ENCODE measurements at regions not wholly inside any gene's neighbourhood (a gene's known extent, or its start where the extent isn't known, plus 50 kb on each side); places are given as distances from the start of the nearest gene placed in this dataset.

DNA sequence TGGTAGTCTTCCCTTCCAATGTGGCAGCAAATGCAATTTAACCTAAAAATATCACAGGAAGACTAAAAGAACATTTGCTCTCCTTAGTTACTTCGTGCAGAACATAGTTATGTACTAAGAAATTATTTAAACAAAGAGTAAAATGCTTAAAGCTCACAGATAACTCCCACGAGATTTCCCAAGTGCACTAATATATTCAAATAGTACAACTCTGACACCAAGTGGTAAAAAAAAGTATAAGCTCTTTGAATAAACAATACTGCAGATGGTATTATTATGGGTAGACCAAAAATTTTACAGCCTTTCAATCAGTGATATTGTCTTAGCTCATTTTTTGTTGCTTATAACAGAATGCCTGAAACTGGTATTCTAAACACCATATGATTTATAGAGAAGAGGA is 52.8 kb upstream of the FILIP1 start:
- peak; percentile 17 for DNase-seq (ENCODE audit: low read depth)
- TF ChIP-seq, protein P1, sequence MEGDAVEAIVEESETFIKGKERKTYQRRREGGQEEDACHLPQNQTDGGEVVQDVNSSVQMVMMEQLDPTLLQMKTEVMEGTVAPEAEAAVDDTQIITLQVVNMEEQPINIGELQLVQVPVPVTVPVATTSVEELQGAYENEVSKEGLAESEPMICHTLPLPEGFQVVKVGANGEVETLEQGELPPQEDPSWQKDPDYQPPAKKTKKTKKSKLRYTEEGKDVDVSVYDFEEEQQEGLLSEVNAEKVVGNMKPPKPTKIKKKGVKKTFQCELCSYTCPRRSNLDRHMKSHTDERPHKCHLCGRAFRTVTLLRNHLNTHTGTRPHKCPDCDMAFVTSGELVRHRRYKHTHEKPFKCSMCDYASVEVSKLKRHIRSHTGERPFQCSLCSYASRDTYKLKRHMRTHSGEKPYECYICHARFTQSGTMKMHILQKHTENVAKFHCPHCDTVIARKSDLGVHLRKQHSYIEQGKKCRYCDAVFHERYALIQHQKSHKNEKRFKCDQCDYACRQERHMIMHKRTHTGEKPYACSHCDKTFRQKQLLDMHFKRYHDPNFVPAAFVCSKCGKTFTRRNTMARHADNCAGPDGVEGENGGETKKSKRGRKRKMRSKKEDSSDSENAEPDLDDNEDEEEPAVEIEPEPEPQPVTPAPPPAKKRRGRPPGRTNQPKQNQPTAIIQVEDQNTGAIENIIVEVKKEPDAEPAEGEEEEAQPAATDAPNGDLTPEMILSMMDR (IDR thresholded peaks at IDR 0.05; ENCODE audit: low read depth, low read length): no peak
- TF ChIP-seq POLR2A (IDR thresholded peaks at IDR 0.05; ENCODE audit: extremely low read depth, insufficient read length) (no peak), MYC (IDR thresholded peaks at IDR 0.05; ENCODE audit: low read depth, low read length) (no peak), MAX (IDR thresholded peaks at IDR 0.05; ENCODE audit: low read depth, low read length) (no peak)
- H3K4me3 ChIP-seq (ENCODE audit: low read depth, low read length): no peak overlapping the region

- TF ChIP-seq, protein P1 (IDR thresholded peaks at IDR 0.05; ENCODE audit: low read depth, low read length): no peak
- TF ChIP-seq MYC (IDR thresholded peaks at IDR 0.05; ENCODE audit: low read depth, low read length) (no peak), POLR2A (IDR thresholded peaks at IDR 0.05; ENCODE audit: extremely low read depth, insufficient read length) (no peak), MAX (IDR thresholded peaks at IDR 0.05; ENCODE audit: low read depth, low read length) (no peak)
- no peak for DNase-seq (ENCODE audit: low read depth)
Measured at GRCh38 chr6:75550544-75551167, 51.0 kb upstream of the SENP6 start.

GRCh38 chr6:75551367-75551952 is 50.2 kb upstream of the SENP6 start:
- H3K4me3 ChIP-seq (ENCODE audit: low read depth, low read length): no peak overlapping the region
- no peak for TF ChIP-seq POLR2A (IDR thresholded peaks at IDR 0.05; ENCODE audit: extremely low read depth, insufficient read length)
- DNase-seq (ENCODE audit: low read depth): no peak

More at GRCh38 chr6:75550544-75551167, 51.0 kb upstream of the SENP6 start:
- H3K4me3 ChIP-seq (ENCODE audit: low read depth, low read length): no peak overlapping the region
